Smooth muscle cell (in vitro differentiated cells): ENCODE measurements at regions not wholly inside any gene's neighbourhood (a gene's known extent, or its start where the extent isn't known, plus 50 kb on each side); places are given as distances from the start of the nearest gene placed in this dataset. TPM values are rescaled to one million over a fixed set of nuclear protein-coding genes. Genes with fewer than 3 reads are reported as not detected.

ENCODE experiments used
- DNase-seq: peaks from one replicate; lab custom pipeline; 2025; ENCODE audit not compliant: unreplicated experiment; lab: John Stamatoyannopoulos, UW
- H2AFZ ChIP-seq: fragments of 200-600 bp; sonication (generic); 2 replicates; pipeline ENCODE4 v1.6.0; 2016; ENCODE audit warnings: antibody characterized with exemption, low read depth, mild to moderate bottlenecking
- H3F3A ChIP-seq: fragments of 200-600 bp; sonication (generic); 2 replicates; pipeline ENCODE4 v1.6.0; 2017; ENCODE audit warnings: antibody characterized with exemption, low read depth
- H3K27ac ChIP-seq: fragments of 200-600 bp; sonication (generic); 2 replicates; pipeline ENCODE4 v1.5.1; 2016; ENCODE audit warnings: low read depth, mild to moderate bottlenecking
- H3K27me3 ChIP-seq: fragments of 200-600 bp; sonication (generic); 2 replicates; pipeline ENCODE4 v1.6.1; 2016; ENCODE audit warnings: low read depth, mild to moderate bottlenecking
- H3K36me3 ChIP-seq: fragments of 200-600 bp; sonication (generic); 2 replicates; pipeline ENCODE4 v1.5.1; 2016; ENCODE audit warnings: low read depth
- H3K4me1 ChIP-seq: fragments of 200-600 bp; sonication (generic); 2 replicates; pipeline ENCODE4 v1.5.1; 2016; ENCODE audit warnings: low read depth
- H3K4me2 ChIP-seq: fragments of 200-600 bp; sonication (generic); 2 replicates; pipeline ENCODE4 v1.6.0; 2016; ENCODE audit warnings: mild to moderate bottlenecking
- H3K4me3 ChIP-seq: fragments of 200-600 bp; sonication (generic); 2 replicates; pipeline ENCODE4 v1.5.1; 2016; ENCODE audit warnings: mild to moderate bottlenecking
- H3K79me2 ChIP-seq: fragments of 200-600 bp; sonication (generic); 2 replicates; pipeline ENCODE4 v1.6.0; 2016; ENCODE audit warnings: low read depth, mild to moderate bottlenecking
- H3K9ac ChIP-seq: fragments of 200-600 bp; sonication (generic); 2 replicates; pipeline ENCODE4 v1.6.0; 2016; ENCODE audit warnings: low read depth
- H3K9me3 ChIP-seq: fragments of 200-600 bp; sonication (generic); replicated peaks from 2 replicates; pipeline ENCODE4 v1.5.1; 2016; ENCODE audit warnings: low read depth
- H4K20me1 ChIP-seq: fragments of 200-600 bp; sonication (generic); 2 replicates; pipeline ENCODE4 v1.6.0; 2016; ENCODE audit warnings: low read depth
- CTCF ChIP-seq: fragments of 200-600 bp; sonication (generic); IDR thresholded peaks from 2 replicates; pipeline ENCODE4 v1.5.1; 2017; ENCODE audit warnings: borderline replicate concordance, mild to moderate bottlenecking, antibody characterized with exemption; ENCODE audit not compliant: insufficient read depth, poor library complexity, severe bottlenecking
- WGBS: methylation state at CpG from one replicate; pipeline ENCODE4 v1.1.7; 2016; ENCODE audit warnings: low lambda C conversion rate; 5-methylcytosine and 5-hydroxymethylcytosine counted together
- small RNA-seq: library from RNA; depleted of rRNA; stranded (forward); fragments of <200 nt; gene quantifications from one replicate; pipeline ENCODE3, GENCODE V24; 2014

GRCh38 chr7:94849636-94850208 lies 57.7 kb upstream of the PPP1R9A start:
- H4K20me1 ChIP-seq: no peaks in the 10 kb centered on the region
- no peaks in the 10 kb centered on the region for H3F3A ChIP-seq
- no peak overlapping the region for H2AFZ ChIP-seq
- no peaks in the 10 kb centered on the region for H3K36me3 ChIP-seq
- no peak overlapping the region for H3K4me2 ChIP-seq
- H3K4me3 ChIP-seq: no peak overlapping the region
- H3K9me3 ChIP-seq: peaks cover 3% of the 10 kb centered on the region
- H3K9ac ChIP-seq: no peak overlapping the region
- DNase-seq: no peak
- no peaks in the 10 kb centered on the region for H3K79me2 ChIP-seq
- no peak overlapping the region for H3K27ac ChIP-seq
- no peak for TF ChIP-seq CTCF
- no peaks in the 10 kb centered on the region for H3K4me1 ChIP-seq
- 98% methylated on average over 22 of the region's 22 CpGs for WGBS
- H3K27me3 ChIP-seq: no peaks in the 10 kb centered on the region

GRCh38 chr7:94855589-94855988 lies 51.8 kb upstream of the PPP1R9A start:
- no peak for TF ChIP-seq CTCF

GRCh38 chr7:94856643-94857042 lies 50.8 kb upstream of the PPP1R9A start:
- H2AFZ ChIP-seq: no peak overlapping the region
- H3K4me2 ChIP-seq: no peak overlapping the region
- H3K27ac ChIP-seq: no peak overlapping the region
- H3K36me3 ChIP-seq: no peaks in the 10 kb centered on the region
- H3F3A ChIP-seq: no peaks in the 10 kb centered on the region
- no peaks in the 10 kb centered on the region for H3K27me3 ChIP-seq
- H3K79me2 ChIP-seq: no peaks in the 10 kb centered on the region
- TF ChIP-seq CTCF: no peak
- no peaks in the 10 kb centered on the region for H3K9me3 ChIP-seq
- 86% methylated on average over 1 of the region's 1 CpG for WGBS
- H3K4me3 ChIP-seq: no peak overlapping the region
- DNase-seq: no peak
- H3K4me1 ChIP-seq: no peaks in the 10 kb centered on the region
- H3K9ac ChIP-seq: no peak overlapping the region
- H4K20me1 ChIP-seq: no peaks in the 10 kb centered on the region

More at GRCh38 chr7:94855589-94855988, 51.8 kb upstream of the PPP1R9A start:
- WGBS: 87% methylated on average over 2 of the region's 2 CpGs
- Histone ChIP-seq H3K4me2 (no peak overlapping the region), H3K27me3 (no peaks in the 10 kb centered on the region), H3K79me2 (no peaks in the 10 kb centered on the region), H3K4me3 (no peak overlapping the region), H3K4me1 (no peaks in the 10 kb centered on the region), H3K27ac (no peak overlapping the region), H3K9me3 (no peaks in the 10 kb centered on the region), H3F3A (no peaks in the 10 kb centered on the region), H3K36me3 (no peaks in the 10 kb centered on the region), H4K20me1 (no peaks in the 10 kb centered on the region), H2AFZ (no peak overlapping the region), H3K9ac (no peak overlapping the region)
- DNase-seq: no peak

Small RNAs in the stretch of these regions (small RNA-seq; reads per million reads assigned to genes)
- gene RN7SKP129 (not detected), gene RNU6-956P (not detected)
